HG02588 (cell line): ENCODE measurements at regions not wholly inside any gene's neighbourhood (a gene's known extent, or its start where the extent isn't known, plus 50 kb on each side); places are given as distances from the start of the nearest gene placed in this dataset.
A peak's percentile ranks its signal among the peaks of the same experiment; 100 is the strongest.

Source experiments
- ATAC-seq: cut with Tn5 transposase; IDR thresholded peaks from one replicate; pipeline ENCODE4 v1.9.1; 2021; ENCODE audit warnings: mild to moderate bottlenecking, moderate library complexity; ENCODE audit not compliant: unreplicated experiment

DNA sequence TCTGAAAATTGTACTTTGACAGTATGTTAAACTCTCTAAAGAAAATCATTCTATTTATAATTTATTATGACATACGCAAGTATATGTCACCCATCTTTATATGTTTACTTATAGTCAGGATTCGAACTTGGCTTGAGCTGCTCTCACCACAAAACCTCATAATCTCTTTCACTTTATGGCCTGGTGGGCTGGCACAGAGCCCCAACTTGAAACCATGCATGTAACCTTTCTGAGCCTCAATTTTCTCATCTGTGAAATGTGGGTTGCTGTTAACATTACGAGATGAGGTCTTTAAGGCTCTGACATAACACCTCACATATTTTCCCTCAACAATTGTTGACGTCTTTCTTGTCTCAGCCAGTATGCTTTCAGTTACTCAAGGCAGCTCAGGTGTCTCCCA is 69.4 kb upstream of the PFN2 start:
- no peak for ATAC-seq

- no peak for ATAC-seq
Measured at GRCh38 chr3:150038830-150039229, 68.1 kb upstream of the PFN2 start.

DNA sequence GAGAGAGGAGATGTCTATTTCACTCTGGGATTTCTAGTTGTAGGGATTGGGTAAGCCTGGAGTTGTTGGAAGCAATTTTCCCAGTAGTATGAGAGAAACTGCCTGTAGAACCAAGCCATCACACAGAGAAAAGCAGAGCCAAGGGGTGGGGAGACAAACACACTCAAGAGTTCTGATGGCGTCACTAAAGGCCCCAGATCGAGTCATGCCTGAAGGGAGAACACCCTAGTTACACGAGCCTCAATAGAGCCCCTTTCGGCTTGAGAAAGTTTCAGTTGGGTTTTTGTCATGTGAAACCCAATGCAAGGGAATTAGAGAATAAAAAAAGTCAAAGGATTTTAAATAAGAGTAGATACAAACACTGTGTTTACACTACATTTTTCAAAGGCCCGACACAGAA is 66.1 kb upstream of the PFN2 start:
- ATAC-seq, result no peak

GRCh38 chr3:150035910-150036612 is 65.4 kb upstream of the PFN2 start:
- no peak for ATAC-seq

DNA sequence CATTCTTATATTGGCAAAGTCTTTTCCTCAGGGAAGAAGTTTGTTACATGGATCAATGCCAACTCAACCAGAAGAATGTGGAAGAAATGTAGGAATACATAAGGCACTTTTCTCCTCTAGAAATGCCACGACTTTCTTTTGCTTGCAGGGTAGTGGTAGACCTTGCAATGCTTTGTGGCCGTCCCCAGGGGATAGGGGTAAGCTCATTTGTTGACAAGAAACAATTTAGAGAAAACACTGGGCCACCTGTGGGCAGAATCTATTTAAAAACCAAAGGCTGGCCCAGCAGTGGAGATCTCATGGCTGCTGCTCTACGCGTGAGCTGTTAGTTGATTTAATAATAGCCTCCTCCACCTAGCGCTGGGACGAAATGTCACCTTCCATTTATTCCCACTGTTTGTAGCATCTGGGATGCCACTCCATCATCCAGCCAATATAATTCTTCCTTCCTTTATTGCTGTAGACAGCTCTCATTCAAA is 64.6 kb upstream of the PFN2 start:
- no peak for ATAC-seq

GRCh38 chr3:150033721-150034120 is 63.0 kb upstream of the PFN2 start:
- no peak for ATAC-seq

DNA sequence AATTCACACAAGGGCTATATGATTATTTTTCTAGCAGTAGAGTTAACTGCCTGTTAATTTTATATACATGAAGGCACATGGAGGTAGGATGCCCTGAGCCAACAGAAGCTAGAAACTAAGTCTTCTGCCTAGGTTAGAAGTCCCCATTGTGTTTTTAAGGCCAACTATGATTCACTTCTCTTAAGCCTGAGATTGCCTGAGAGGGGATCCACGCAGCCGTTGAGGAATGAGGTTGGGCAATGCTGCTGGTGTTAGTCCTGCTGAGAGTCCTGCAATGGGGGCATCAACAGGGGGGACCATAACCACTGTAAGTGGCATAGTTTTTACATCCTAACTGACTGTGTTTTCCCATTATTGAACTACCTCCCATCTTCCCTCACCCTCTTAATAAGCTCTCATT is 60.1 kb upstream of the PFN2 start:
- ATAC-seq, result no peak

DNA sequence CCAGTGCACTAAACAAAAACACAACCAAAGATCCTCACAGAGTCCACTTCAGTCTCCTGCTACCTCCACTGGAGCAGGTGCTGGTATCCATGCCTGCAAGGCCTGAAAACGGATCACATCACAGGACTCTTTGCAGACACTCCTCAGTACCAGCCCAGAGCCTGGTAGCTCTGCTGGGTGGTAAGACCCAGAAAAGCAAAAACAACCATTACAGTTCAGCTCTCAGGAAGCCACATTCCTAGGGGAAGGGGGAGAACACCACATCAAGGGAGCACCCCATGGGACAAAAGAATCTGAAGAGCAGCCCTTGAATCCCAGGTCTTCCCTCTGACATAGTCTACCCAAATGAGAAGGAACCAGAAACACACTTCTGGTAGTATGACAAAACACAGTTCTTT is 52.5 kb upstream of the PFN2 start:
- no peak for ATAC-seq

DNA sequence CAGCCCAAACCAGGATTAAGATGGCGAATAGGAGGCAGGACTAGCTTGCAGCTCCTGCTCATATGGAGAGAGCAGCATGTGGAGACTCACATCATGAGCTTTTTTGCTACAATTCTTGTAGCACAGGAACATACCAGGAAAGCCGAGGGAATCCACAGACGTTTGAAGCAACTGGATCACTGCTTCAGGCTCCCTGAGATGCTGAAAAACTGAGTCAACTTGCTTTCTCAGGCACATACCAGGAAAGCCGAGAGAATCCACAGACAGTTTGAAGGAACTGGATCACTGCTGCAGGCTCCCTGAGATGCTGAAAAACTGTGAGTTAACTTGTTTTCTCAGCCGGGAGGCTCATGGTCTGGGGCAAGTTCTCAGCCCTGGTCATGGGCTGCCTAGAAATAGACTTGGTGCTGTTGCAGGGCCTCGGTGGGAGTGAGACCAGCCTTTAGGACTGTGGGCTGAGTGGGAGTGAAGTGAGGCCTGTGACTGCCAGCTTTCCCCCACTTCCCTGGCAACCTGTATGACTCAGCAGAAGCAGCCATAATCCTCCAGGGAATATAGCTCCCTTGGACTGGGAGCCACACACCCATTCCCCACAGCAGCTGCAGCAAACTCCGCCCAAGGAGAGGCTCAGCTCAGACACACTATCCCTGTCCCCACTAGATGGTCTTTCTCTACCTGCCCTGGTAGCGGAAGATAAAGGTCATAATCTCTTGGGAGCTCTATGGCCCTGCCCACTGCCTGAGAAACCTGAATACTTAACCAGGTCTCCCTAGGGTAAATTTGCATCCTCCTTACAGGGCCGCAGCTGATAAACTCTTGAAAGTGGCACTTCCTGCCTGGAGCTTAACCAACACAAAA is 51.9 kb upstream of the PFN2 start:
- ATAC-seq, result peak; percentile 89

- ATAC-seq, result no peak
Measured at GRCh38 chr3:150020527-150020926, 49.8 kb upstream of the PFN2 start.
